GM21529 (cell line): ENCODE measurements at regions not wholly inside any gene's neighbourhood (a gene's known extent, or its start where the extent isn't known, plus 50 kb on each side); places are given as distances from the start of the nearest gene placed in this dataset.

Experiments used
- ATAC-seq: cut with Tn5 transposase; IDR thresholded peaks from one replicate; pipeline ENCODE4 v1.9.1; 2021; ENCODE audit not compliant: unreplicated experiment

DNA sequence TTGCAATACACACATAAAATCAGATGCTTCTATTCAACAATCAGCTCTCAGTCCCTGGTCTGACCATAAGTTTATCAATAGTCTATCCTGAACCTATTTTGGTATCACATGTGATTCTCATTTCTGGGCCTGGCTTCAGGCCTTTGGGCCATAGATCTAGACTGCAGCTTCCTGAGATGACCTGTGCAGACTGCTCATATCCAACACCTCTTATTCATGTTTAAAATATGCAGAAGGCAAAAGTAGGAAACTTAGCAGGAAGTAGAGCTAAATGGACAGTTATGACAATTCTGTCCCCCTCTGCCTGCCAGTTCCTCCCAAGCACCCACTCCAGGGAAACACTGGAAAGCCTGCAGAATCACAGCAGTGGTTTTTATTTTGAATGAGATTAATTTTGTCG lies 53.3 kb downstream of the C7orf25 start:
- ATAC-seq = no peak

DNA sequence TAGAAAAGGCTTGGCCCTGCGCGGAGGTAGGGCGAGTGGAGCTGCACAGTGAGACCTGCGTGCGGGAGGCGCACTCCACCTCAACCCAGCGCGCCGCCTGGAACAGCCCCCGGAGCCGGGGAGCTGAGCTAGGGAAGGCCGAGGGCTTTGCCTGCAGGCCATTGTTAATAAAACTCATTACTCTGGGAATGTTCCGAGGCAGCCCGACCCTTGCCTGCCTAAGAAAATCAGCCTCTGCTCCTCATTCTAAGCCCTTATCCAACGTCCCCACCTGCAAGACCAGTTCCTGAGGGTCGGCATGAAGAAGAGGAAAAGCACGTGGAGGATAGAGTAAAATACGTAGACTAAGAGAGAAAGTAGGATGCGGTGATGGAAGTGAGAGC lies 55.3 kb downstream of the C7orf25 start:
- no peak for ATAC-seq

- no peak for ATAC-seq
These were observed 57.2 kb downstream of the C7orf25 start for GRCh38 chr7:42854571-42855118.

DNA sequence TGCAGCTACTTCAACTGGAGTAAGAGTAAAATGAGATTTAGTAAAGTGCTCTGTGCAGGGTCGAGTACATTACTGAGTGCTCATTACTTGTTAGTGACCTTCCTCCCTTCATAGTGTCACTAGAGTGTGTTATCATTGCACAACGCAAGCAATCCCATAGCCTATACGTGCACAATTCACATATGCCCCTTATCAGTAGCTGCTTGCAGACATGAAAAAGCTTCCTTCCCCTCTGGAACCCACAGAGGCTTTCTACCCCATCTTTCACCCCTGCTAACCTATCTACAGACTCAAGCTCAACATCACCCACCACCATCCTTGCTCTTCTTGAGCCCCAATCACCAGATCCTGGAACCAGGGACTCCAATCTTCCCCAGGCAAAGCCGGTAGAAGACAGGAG lies 59.3 kb downstream of the C7orf25 start:
- no peak for ATAC-seq

- ATAC-seq = peak; percentile 66
These were observed 68.6 kb downstream of the C7orf25 start for GRCh38 chr7:42843205-42843800.

DNA sequence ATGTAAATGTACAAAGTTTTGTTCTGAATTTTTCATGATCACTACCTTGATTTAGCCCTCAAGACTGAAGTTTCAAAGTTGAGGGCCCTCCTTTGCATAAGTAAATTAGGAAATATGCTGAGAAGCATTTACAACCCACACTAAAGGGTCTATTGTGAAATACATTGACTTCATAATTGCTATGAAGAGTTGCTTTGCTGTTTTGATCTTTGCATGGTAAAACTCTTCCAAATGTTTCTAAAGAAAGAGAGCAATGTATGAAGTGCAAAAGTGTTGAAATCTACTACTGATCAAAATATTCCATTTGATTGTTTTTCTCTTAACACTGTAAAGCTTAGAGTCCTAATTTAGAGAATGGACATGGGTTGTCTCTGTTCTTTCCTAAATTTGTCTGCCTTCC lies 77.2 kb downstream of the C7orf25 start:
- no peak for ATAC-seq

DNA sequence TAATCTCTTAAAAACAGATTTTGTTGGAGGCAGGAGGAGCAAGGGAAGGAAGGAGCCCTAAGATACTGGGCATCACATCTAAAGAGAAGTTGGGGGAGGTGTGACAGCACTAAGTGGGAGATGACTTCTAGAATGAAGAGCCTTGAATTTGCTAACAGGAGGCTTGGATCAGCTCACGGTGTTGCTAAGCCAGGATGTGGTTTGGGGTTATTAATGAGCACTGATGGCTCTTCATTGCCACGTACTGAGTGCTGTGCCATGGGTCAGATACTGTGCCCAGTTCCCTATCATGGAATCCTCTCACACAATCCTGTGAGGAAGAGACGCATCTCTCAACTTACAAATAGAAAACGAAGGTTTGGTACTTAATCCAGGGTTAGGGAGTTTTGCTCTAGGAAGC lies 78.5 kb downstream of the C7orf25 start:
- no peak for ATAC-seq

DNA sequence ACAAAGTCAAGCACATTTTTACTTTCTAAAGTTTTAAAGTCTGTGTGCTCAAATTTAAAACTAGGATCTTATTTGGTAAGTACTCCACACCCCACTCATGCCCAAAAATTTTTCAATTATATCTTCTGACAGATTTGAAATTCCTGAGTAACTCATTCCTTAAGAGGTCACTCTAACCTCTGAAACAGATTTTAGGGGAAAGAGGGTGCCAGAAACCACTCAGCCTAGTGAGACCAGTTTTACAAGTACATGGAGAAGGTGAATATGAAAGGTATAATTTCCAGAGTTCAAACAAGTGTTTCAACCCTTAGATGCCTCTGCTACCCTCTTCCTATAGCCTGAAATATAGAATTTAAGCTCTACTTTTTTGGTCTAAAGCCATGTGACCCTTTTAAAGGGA lies 79.2 kb downstream of the C7orf25 start:
- ATAC-seq = no peak

- ATAC-seq = no peak
These were observed 80.0 kb downstream of the C7orf25 start for GRCh38 chr7:42831718-42832522.

GRCh38 chr7:42831006-42831717 lies 80.7 kb downstream of the C7orf25 start:
- ATAC-seq = no peak

DNA sequence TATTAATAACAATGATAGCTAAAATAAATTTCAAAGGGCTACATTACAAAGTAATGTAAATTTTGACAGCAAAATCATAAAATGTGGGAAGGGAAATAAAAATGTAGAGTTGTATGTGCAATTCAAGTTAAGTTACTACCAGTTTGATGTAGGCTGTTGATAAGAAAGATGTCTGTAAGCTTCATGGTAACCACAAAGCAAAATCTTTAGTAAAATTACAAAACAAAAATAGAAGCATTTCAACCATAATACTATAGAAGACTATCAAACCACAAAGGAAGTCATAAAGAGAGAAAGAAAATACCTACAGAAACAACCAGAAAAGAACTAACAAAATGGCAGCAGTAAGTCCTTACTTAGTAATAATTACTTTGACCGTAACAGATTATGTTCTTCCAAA lies 99.1 kb downstream of the C7orf25 start:
- no peak for ATAC-seq

DNA sequence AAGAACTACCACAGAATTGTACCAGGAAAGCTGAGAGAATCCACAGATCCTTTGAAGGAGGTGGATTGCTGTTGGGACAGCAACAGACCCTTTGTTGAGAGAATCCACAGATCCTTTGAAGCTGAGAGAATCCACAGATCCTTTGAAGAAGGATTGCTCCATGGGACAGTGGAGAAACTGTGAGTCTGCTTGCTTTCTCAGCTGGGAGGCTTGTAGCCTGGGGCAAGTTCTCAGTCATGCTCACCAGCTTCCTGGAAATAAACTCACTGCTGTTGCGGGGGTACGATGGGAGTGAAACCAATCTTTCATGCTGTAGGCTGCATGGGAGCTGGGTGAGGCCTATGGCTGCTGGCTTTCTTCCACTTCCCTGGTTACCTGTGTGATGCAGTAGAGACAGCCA lies 106.3 kb downstream of the C7orf25 start:
- ATAC-seq = no peak

GRCh38 chr7:42794673-42795072 lies 117.2 kb downstream of the C7orf25 start:
- ATAC-seq = no peak

- ATAC-seq = no peak
These were observed 119.0 kb downstream of the C7orf25 start for GRCh38 chr7:42792841-42793240.

DNA sequence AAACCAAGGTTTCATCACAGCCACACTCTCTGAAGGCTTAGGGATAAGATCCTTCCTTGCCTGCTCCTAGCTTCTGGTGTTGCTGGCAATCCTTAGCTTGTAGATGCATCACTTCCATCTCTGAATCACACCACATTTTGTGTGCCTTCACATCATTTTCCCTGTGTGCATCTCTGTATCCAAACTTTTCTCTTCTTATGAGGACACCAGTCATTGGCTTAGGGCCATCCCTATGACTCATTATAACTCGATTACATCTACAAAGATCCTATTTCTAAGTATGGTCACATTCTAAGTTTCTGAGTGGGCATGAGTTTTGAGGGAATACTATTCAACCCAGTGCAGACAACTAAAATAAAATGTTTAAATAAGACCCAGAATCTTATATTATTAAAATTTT lies 121.7 kb downstream of the C7orf25 start:
- ATAC-seq = no peak

GRCh38 chr7:42774436-42774835 lies 137.4 kb downstream of the C7orf25 start:
- no peak for ATAC-seq

DNA sequence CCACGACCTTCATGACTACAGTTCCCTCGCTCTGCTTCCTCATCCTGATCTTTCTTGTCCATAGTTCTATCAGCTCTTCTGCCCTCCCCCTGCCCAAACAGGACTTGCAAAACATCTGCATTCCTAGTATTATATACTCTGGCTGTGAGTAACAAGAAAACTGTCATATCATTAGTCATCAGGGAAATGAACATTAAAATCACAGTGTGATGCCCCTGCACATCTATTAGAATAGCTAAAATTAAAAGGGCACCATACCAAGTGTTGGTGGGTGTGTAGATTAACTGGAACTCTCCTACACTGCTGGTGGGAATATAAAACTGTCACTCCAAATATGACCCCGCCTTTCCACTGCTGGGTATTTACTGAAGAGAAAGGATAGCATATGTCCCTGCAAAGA lies 141.8 kb downstream of the C7orf25 start:
- ATAC-seq = no peak

- no peak for ATAC-seq
These were observed 143.8 kb downstream of the C7orf25 start for GRCh38 chr7:42768045-42768444.

- no peak for ATAC-seq
These were observed 145.0 kb downstream of the C7orf25 start for GRCh38 chr7:42766782-42767423.

DNA sequence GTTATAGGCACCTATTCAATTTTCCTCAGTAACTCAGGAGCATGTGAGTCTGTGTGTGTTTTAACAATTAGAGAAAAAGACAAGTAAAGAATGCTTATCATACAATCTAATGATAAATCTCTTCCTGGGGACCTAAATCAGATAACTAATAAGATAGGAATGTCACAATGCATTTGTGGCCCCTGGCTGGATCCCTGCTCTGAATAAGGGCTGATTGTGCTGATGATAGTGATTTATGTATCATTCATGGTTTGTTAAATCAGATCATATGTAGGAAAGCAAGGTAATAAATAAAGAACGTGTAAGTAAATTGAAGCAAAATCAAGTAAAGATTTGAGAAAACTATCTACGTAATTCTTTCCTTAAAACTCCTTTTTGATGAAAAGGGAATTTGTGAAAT lies 145.9 kb downstream of the C7orf25 start:
- no peak for ATAC-seq

- no peak for ATAC-seq
These were observed 148.7 kb downstream of the C7orf25 start for GRCh38 chr7:42763137-42763551.
